Hematopoietic multipotent progenitor cell treated with erythropoietin and hydrocortisone succinate and interleukin-3 and kit ligand, for 6 days (in vitro differentiated cells): ENCODE measurements at regions not wholly inside any gene's neighbourhood (a gene's known extent, or its start where the extent isn't known, plus 50 kb on each side); places are given as distances from the start of the nearest gene placed in this dataset.
"Not testable (repeated sequence)": the region's sequence is repeated elsewhere in the genome, so short reads cannot be mapped to it uniquely, and the experiment has no call there.

ENCODE experiments used
- DNase-seq: peaks from one replicate; pipeline ENCODE4 v3.0.0-alpha.2; 2015

- no peak for DNase-seq
Measured at GRCh38 chr7:82559193-82559805, 115.7 kb upstream of the CACNA2D1 start.

- no peak for DNase-seq
Measured at GRCh38 chr7:82549616-82550285, 106.2 kb upstream of the CACNA2D1 start.

- no peak for DNase-seq
Measured at GRCh38 chr7:82548141-82548688, 104.6 kb upstream of the CACNA2D1 start.

- no peak for DNase-seq
Measured at GRCh38 chr7:82542665-82543064, 99.1 kb upstream of the CACNA2D1 start.

GRCh38 chr7:82539969-82540368, 96.4 kb upstream of the CACNA2D1 start:
- no peak for DNase-seq

GRCh38 chr7:82534684-82535083, 91.1 kb upstream of the CACNA2D1 start:
- DNase-seq, result no peak

- no peak for DNase-seq
Measured at GRCh38 chr7:82530361-82530760, 86.8 kb upstream of the CACNA2D1 start.

- no peak for DNase-seq
Measured at GRCh38 chr7:82528577-82529310, 85.2 kb upstream of the CACNA2D1 start.

GRCh38 chr7:82527851-82528250, 84.3 kb upstream of the CACNA2D1 start:
- no peak for DNase-seq

GRCh38 chr7:82521906-82522445, 78.4 kb upstream of the CACNA2D1 start:
- no peak for DNase-seq

GRCh38 chr7:82517050-82517449, 73.5 kb upstream of the CACNA2D1 start:
- no peak for DNase-seq

- no peak for DNase-seq
Measured at GRCh38 chr7:82511542-82511941, 68.0 kb upstream of the CACNA2D1 start.

GRCh38 chr7:82507976-82508677, 64.5 kb upstream of the CACNA2D1 start:
- no peak for DNase-seq

GRCh38 chr7:82507365-82507975, 63.9 kb upstream of the CACNA2D1 start:
- DNase-seq, result no peak

GRCh38 chr7:82506702-82507101, 63.1 kb upstream of the CACNA2D1 start:
- no peak for DNase-seq

- no peak for DNase-seq
Measured at GRCh38 chr7:82506208-82506607, 62.6 kb upstream of the CACNA2D1 start.

GRCh38 chr7:82501346-82501745, 57.8 kb upstream of the CACNA2D1 start:
- DNase-seq, result no peak

GRCh38 chr7:82499546-82499945, 56.0 kb upstream of the CACNA2D1 start:
- DNase-seq, result not testable (repeated sequence)

- DNase-seq, result no peak
Measured at GRCh38 chr7:82494420-82494819, 50.8 kb upstream of the CACNA2D1 start.
